GM12891 (cell line): ENCODE measurements at regions not wholly inside any gene's neighbourhood (a gene's known extent, or its start where the extent isn't known, plus 50 kb on each side); places are given as distances from the start of the nearest gene placed in this dataset.
"Not testable (repeated sequence)": the region's sequence is repeated elsewhere in the genome, so short reads cannot be mapped to it uniquely, and the experiment has no call there.

Experiments used
- DNase-seq: peaks from one replicate; pipeline ENCODE4 v3.0.0; 2011; ENCODE audit warnings: low spot score; ENCODE audit not compliant: insufficient read length
- FAIRE-seq: peaks from 2 replicates; lab custom pipeline; 2011; peaks lifted over from hg19 to GRCh38; lab: Jason Lieb, UNC
- PAX5 ChIP-seq: IDR thresholded peaks from 2 replicates; pipeline ENCODE4 v1.6.1; 2011; ENCODE audit warnings: low read length, moderate library complexity, mild to moderate bottlenecking; ENCODE audit not compliant: insufficient read depth, severe bottlenecking
- POLR2A ChIP-seq: IDR thresholded peaks from 2 replicates; pipeline ENCODE4 v1.6.1; 2011; ENCODE audit warnings: low read depth, low read length, control low read depth
- POLR2AphosphoS5 ChIP-seq: IDR thresholded peaks from 2 replicates; pipeline ENCODE4 v1.6.1; 2011; ENCODE audit warnings: low read depth, low read length, control low read depth
- POU2F2 ChIP-seq: IDR thresholded peaks from 2 replicates; pipeline ENCODE4 v1.6.1; 2011; ENCODE audit warnings: low read depth, mild to moderate bottlenecking, control low read depth, low read length, moderate library complexity
- SPI1 ChIP-seq: IDR thresholded peaks from 2 replicates; pipeline ENCODE4 v1.6.1; 2011; ENCODE audit warnings: low read depth, low read length, control low read depth
- TAF1 ChIP-seq: IDR thresholded peaks from 2 replicates; pipeline ENCODE4 v1.6.1; 2011; ENCODE audit warnings: low read depth, low read length, control low read depth

GRCh38 chr20:1803932-1804501, 91.2 kb upstream of the SIRPA start:
- TF ChIP-seq POU2F2 (no peak), SPI1 (no peak), POLR2AphosphoS5 (no peak), POLR2A (no peak)
- DNase-seq = no peak
- peak; percentile 69 for FAIRE-seq

GRCh38 chr20:1803061-1803931, 91.9 kb upstream of the SIRPA start:
- peak; percentile 69 for DNase-seq
- TF ChIP-seq POU2F2 (peak; percentile 92; the same call in 1 of the 2 replicates), SPI1 (peak; percentile 80), POLR2AphosphoS5 (no peak), PAX5 (no peak)
- peak; percentile 56 for FAIRE-seq

- DNase-seq = peak; percentile 62
- FAIRE-seq = peak; percentile 84
These were observed 92.7 kb upstream of the SIRPA start for GRCh38 chr20:1802385-1803060.

GRCh38 chr20:1801929-1802306, 93.3 kb upstream of the SIRPA start:
- FAIRE-seq (no peak), DNase-seq (no peak)
- TF ChIP-seq POLR2A (no peak), SPI1 (no peak), TAF1 (no peak), POLR2AphosphoS5 (no peak), PAX5 (no peak), POU2F2 (no peak)

More at GRCh38 chr20:1802385-1803060, 92.7 kb upstream of the SIRPA start:
- no peak for TF ChIP-seq POU2F2
- no peak for TF ChIP-seq PAX5
- no peak for TF ChIP-seq POLR2A
- no peak for TF ChIP-seq POLR2AphosphoS5
- TF ChIP-seq TAF1 = no peak
- TF ChIP-seq SPI1 = peak; percentile 69

- DNase-seq (no peak), FAIRE-seq (peak; percentile 74)
- no peak for TF ChIP-seq TAF1
- TF ChIP-seq POU2F2 = no peak
- no peak for TF ChIP-seq POLR2AphosphoS5
- no peak for TF ChIP-seq SPI1
- TF ChIP-seq POLR2A = no peak
- TF ChIP-seq PAX5 = no peak
These were observed 93.8 kb upstream of the SIRPA start for GRCh38 chr20:1801225-1801928.

- FAIRE-seq (no peak), DNase-seq (no peak)
- TF ChIP-seq POLR2AphosphoS5 (no peak), POLR2A (no peak), SPI1 (no peak), POU2F2 (no peak), TAF1 (no peak), PAX5 (no peak)
These were observed 94.4 kb upstream of the SIRPA start for GRCh38 chr20:1800777-1801176.

GRCh38 chr20:1800180-1800579, 95.0 kb upstream of the SIRPA start:
- DNase-seq (no peak), FAIRE-seq (no peak)
- TF ChIP-seq POU2F2 = no peak
- TF ChIP-seq SPI1 = no peak
- no peak for TF ChIP-seq PAX5
- TF ChIP-seq TAF1 = no peak

- DNase-seq, FAIRE-seq: not testable (repeated sequence)
These were observed 95.5 kb upstream of the SIRPA start for GRCh38 chr20:1799746-1800145.

GRCh38 chr20:1798982-1799381, 96.2 kb upstream of the SIRPA start:
- no peak for FAIRE-seq
- no peak for DNase-seq
- TF ChIP-seq PAX5 (no peak), POU2F2 (no peak), POLR2AphosphoS5 (no peak), SPI1 (no peak), POLR2A (no peak), TAF1 (no peak)
